GM12878 (cell line): ENCODE measurements at regions not wholly inside any gene's neighbourhood (a gene's known extent, or its start where the extent isn't known, plus 50 kb on each side); places are given as distances from the start of the nearest gene placed in this dataset.

Source experiments
- ATAC-seq: fragments of 200-7000 bp; cut with Tn5 transposase; 3 replicates; pipeline ENCODE4 v1.9.1; 2020; ENCODE audit warnings: mild to moderate bottlenecking, moderate library complexity
- BruUV-seq: library from RNA; stranded (reverse); fragments of 400-500 nt; replicated peaks from 2 replicates; lab custom pipeline; 2021; lab: Mats Ljungman, UMichigan
- CTCF ChIA-PET: fragments of 300-600 bp; sonication (Branson Sonifier 250); formaldehyde crosslinking; extraction: SDS; loops from one replicate; lab custom pipeline; 2021; ENCODE audit warnings: inconsistent platforms; lab: Yijun Ruan, JAX
- POLR2A ChIA-PET: fragments of 350-600 bp; formaldehyde crosslinking; extraction: SDS; loops from one replicate; lab custom pipeline; 2021; ENCODE audit warnings: inconsistent platforms; lab: Charles Lee
- RAD21 ChIA-PET: fragments of 300-600 bp; sonication (Branson Sonifier 250); formaldehyde crosslinking; loops from one replicate; lab custom pipeline; 2023; ENCODE audit warnings: antibody characterized with exemption; ENCODE audit not compliant: unreplicated experiment; lab: Charles Lee
- SMC1A ChIA-PET: fragments of 300-600 bp; sonication (Branson Sonifier 250); formaldehyde crosslinking; loops from one replicate; lab custom pipeline; 2023; ENCODE audit not compliant: unreplicated experiment, uncharacterized antibody; lab: Charles Lee
- DNase-seq: peaks from one replicate; pipeline ENCODE4 v3.0.0-alpha.2; 2011; ENCODE audit warnings: low read depth, low spot score
- FAIRE-seq: peaks from 3 replicates; lab custom pipeline; 2011; peaks lifted over from hg19 to GRCh38; lab: Jason Lieb, UNC
- H2AFZ ChIP-seq: 2 replicates; pipeline ENCODE4 v1.6.0; 2011; ENCODE audit warnings: low read depth, low read length, control low read depth; ENCODE audit not compliant: control insufficient read depth
- H3K27ac ChIP-seq: 2 replicates; pipeline ENCODE4 v1.5.1; 2011; ENCODE audit warnings: control low read depth; ENCODE audit not compliant: control insufficient read depth, insufficient read depth
- H3K27me3 ChIP-seq, 2 experiments: replicated peaks in 1 of 2; 2 replicates each; pipeline versions ENCODE4 v1.6.0 to v1.6.1; 2011; ENCODE audit warnings: low read length in 1 of 2; ENCODE audit not compliant: control insufficient read depth in 2 of 2, insufficient read depth in 2 of 2
- H3K36me3 ChIP-seq, 2 experiments: 2 replicates each; pipeline ENCODE4 v1.5.1; 2011; ENCODE audit warnings: low read length in 1 of 2; ENCODE audit not compliant: control insufficient read depth in 2 of 2, insufficient read depth in 2 of 2
- H3K4me1 ChIP-seq: 2 replicates; pipeline ENCODE4 v1.6.1; 2011; ENCODE audit warnings: mild to moderate bottlenecking, low read length, moderate library complexity, mixed read lengths; ENCODE audit not compliant: control insufficient read depth, insufficient read depth
- H3K4me2 ChIP-seq: 2 replicates; pipeline ENCODE4 v1.6.0; 2011; ENCODE audit warnings: control low read depth; ENCODE audit not compliant: control insufficient read depth, insufficient read depth
- H3K4me3 ChIP-seq: fragments of 200-600 bp; sonication (generic); 2 replicates; pipeline ENCODE4 v1.5.1; 2016
- H3K79me2 ChIP-seq: 2 replicates; pipeline ENCODE4 v1.6.0; 2011; ENCODE audit warnings: low read length; ENCODE audit not compliant: control insufficient read depth, insufficient read depth
- H3K9ac ChIP-seq: 2 replicates; pipeline ENCODE4 v1.8.0; 2011; ENCODE audit warnings: low read length, control low read depth, mixed read lengths; ENCODE audit not compliant: control insufficient read depth, insufficient read depth
- H3K9me3 ChIP-seq: replicated peaks from 3 replicates; pipeline ENCODE4 v1.5.1; 2011; ENCODE audit warnings: mild to moderate bottlenecking, low read length; ENCODE audit not compliant: control insufficient read depth, insufficient read depth
- H4K20me1 ChIP-seq: 2 replicates; pipeline ENCODE4 v1.6.0; 2011; ENCODE audit not compliant: control insufficient read depth, insufficient read depth
- BMI1 ChIP-seq: fragments of 450-650 bp; IDR thresholded peaks from 2 replicates; pipeline ENCODE4 v1.6.1; 2016; ENCODE audit warnings: mild to moderate bottlenecking, moderate library complexity, borderline replicate concordance
- CBFB ChIP-seq: IDR thresholded peaks from 2 replicates; pipeline ENCODE4 v1.6.1; 2016; ENCODE audit warnings: antibody characterized with exemption, low read depth
- CEBPZ ChIP-seq: fragments of 150-350 bp; IDR thresholded peaks from 2 replicates; pipeline ENCODE4 v1.6.1; 2016; ENCODE audit warnings: low read depth, low read length
- CTCF ChIP-seq, 3 experiments: IDR thresholded peaks in 2 of 3; conservative IDR thresholded peaks in 1 of 3; 2 replicates each; pipeline ENCODE4 v1.5.1; 2011; ENCODE audit warnings: low read depth in 3 of 3, low read length in 3 of 3, mild to moderate bottlenecking in 3 of 3, control low read depth in 2 of 3, moderate library complexity in 2 of 3, inconsistent platforms in 1 of 3, mixed read lengths in 1 of 3; ENCODE audit not compliant: control insufficient read depth in 2 of 3, insufficient read depth in 1 of 3; ENCODE audit errors: extremely low read depth in 1 of 3
- FOXK2 ChIP-seq: fragments of 450-650 bp; IDR thresholded peaks from 2 replicates; pipeline ENCODE4 v1.6.1; 2017; ENCODE audit warnings: mild to moderate bottlenecking, moderate library complexity
- JUNB ChIP-seq: IDR thresholded peaks from 2 replicates; pipeline ENCODE4 v1.6.1; 2016; ENCODE audit warnings: antibody characterized with exemption, mild to moderate bottlenecking
- NFYB ChIP-seq: IDR thresholded peaks from 2 replicates; pipeline ENCODE4 v1.6.1; 2011; ENCODE audit warnings: low read depth, mild to moderate bottlenecking, low read length, improper control_type of control experiment, moderate library complexity; ENCODE audit not compliant: insufficient read depth
- NR2C1 ChIP-seq: fragments of 450-650 bp; IDR thresholded peaks from 2 replicates; pipeline ENCODE4 v1.6.1; 2017; ENCODE audit warnings: antibody characterized with exemption, mild to moderate bottlenecking, moderate library complexity
- PAX8 ChIP-seq: fragments of 450-650 bp; IDR thresholded peaks from 2 replicates; pipeline ENCODE4 v1.6.1; 2017; ENCODE audit warnings: mild to moderate bottlenecking, moderate library complexity
- PML ChIP-seq: IDR thresholded peaks from 2 replicates; pipeline ENCODE4 v1.6.1; 2012; ENCODE audit warnings: low read length, inconsistent platforms
- POU2F2 ChIP-seq: IDR thresholded peaks from 3 replicates; pipeline ENCODE4 v1.6.1; 2011; ENCODE audit warnings: low read depth, mild to moderate bottlenecking, low read length, borderline replicate concordance
- RAD51 ChIP-seq: fragments of 450-650 bp; IDR thresholded peaks from 2 replicates; pipeline ENCODE4 v1.6.1; 2016; ENCODE audit warnings: moderate library complexity, mild to moderate bottlenecking, inconsistent platforms
- RB1 ChIP-seq: fragments of 450-650 bp; formaldehyde crosslinking; IDR thresholded peaks from 2 replicates; pipeline ENCODE4 v1.6.1; 2017; ENCODE audit warnings: mild to moderate bottlenecking, borderline replicate concordance
- SMAD1 ChIP-seq: fragments of 450-650 bp; IDR thresholded peaks from 2 replicates; pipeline ENCODE4 v1.6.1; 2018; ENCODE audit warnings: mild to moderate bottlenecking, low read depth; ENCODE audit not compliant: partially characterized antibody
- STAT3 ChIP-seq: IDR thresholded peaks from 2 replicates; pipeline ENCODE4 v1.6.1; 2011; ENCODE audit warnings: low read depth, low read length, improper control_type of control experiment
- TBL1XR1 ChIP-seq: IDR thresholded peaks from 2 replicates; pipeline ENCODE4 v1.6.1; 2012; ENCODE audit warnings: low read depth, low read length, improper control_type of control experiment
- TCF12 ChIP-seq: IDR thresholded peaks from 2 replicates; pipeline ENCODE4 v1.6.1; 2011; ENCODE audit warnings: low read depth, mild to moderate bottlenecking, low read length
- WGBS: methylation state at CpG from one replicate; pipeline ENCODE4 v1.1.6; 2016; ENCODE audit warnings: low lambda C conversion rate; ENCODE audit not compliant: insufficient replicate concordance, insufficient coverage; ENCODE audit errors: missing lambda C conversion rate; 5-methylcytosine and 5-hydroxymethylcytosine counted together
- in situ Hi-C: fragments of 300-500 bp; cut with MboI; formaldehyde crosslinking; loops from 9 replicates; pipeline ENCODE4 v1.14.3; 2018; ENCODE audit warnings: mixed read lengths
- intact Hi-C: fragments of 100-400 bp; cut with micrococcal nuclease; formaldehyde crosslinking; loops from one replicate; pipeline ENCODE4 v1.14.2; 2022; ENCODE audit not compliant: unreplicated experiment
- TF ChIP-seq, protein P1 (sequence below): IDR thresholded peaks from 2 replicates; pipeline ENCODE4 v1.6.1; 2012; ENCODE audit warnings: low read depth, low read length, improper control_type of control experiment

- WGBS, result 95% methylated on average over 3 of the region's 3 CpGs
- Histone ChIP-seq H3K4me1 (no peaks in the 10 kb centered on the region), H3K4me3 (no peak overlapping the region), H3K79me2 (no peaks in the 10 kb centered on the region), H3K9ac (no peak overlapping the region), H2AFZ (no peak overlapping the region), H3K4me2 (no peak overlapping the region), H3K27me3 (peaks cover 0 to 2% of the 10 kb centered on the region in 2 experiments; a peak in 1 of 4 replicates), H3K27ac (no peak overlapping the region), H3K36me3 (no peaks in the 10 kb centered on the region), H4K20me1 (no peaks in the 10 kb centered on the region), H3K9me3 (no peaks in the 10 kb centered on the region)
- ChIA-PET SMC1A (interaction anchor here (0.8 kb wide), 1 partner anchor 8 kb away, joined by 3 read pairs; no protein-coding TSS in a partner anchor), CTCF (no interaction called here), RAD21 (no interaction called here), POLR2A (no interaction called here)
- in situ Hi-C loops, result no loop called here
- FAIRE-seq (no peak), ATAC-seq (no peak), DNase-seq (no peak)
- intact Hi-C loops, result no loop called here
- no TSS peak for BruUV-seq
- no peak for TF ChIP-seq FOXK2
- TF ChIP-seq BMI1, result no peak
- TF ChIP-seq TCF12, result no peak
- TF ChIP-seq TBL1XR1, result no peak
- TF ChIP-seq POU2F2, result no peak
- TF ChIP-seq CTCF (IDR thresholded peaks at IDR 0.05 in 2 of 3, conservative IDR thresholded peaks at IDR 0.05 in 1 of 3; ENCODE audit: control insufficient read depth in 2 of 3, extremely low read depth in 1 of 3, insufficient read depth in 1 of 3, low read depth in 3 of 3, low read length in 3 of 3), result no peak
- TF ChIP-seq RAD51, result no peak
- no peak for TF ChIP-seq STAT3
- TF ChIP-seq JUNB, result no peak
- no peak for TF ChIP-seq CEBPZ
- no peak for TF ChIP-seq CBFB
- no peak for TF ChIP-seq NR2C1
- TF ChIP-seq PML, result no peak
- TF ChIP-seq RB1, result no peak
- no peak for TF ChIP-seq SMAD1
- no peak for TF ChIP-seq NFYB
- TF ChIP-seq, protein P1, sequence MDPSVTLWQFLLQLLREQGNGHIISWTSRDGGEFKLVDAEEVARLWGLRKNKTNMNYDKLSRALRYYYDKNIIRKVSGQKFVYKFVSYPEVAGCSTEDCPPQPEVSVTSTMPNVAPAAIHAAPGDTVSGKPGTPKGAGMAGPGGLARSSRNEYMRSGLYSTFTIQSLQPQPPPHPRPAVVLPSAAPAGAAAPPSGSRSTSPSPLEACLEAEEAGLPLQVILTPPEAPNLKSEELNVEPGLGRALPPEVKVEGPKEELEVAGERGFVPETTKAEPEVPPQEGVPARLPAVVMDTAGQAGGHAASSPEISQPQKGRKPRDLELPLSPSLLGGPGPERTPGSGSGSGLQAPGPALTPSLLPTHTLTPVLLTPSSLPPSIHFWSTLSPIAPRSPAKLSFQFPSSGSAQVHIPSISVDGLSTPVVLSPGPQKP, result no peak
- TF ChIP-seq PAX8, result no peak
These were observed 65.6 kb upstream of the GRIP1 start for GRCh38 chr12:66744461-66744860.
